ENCODE measurements at regions not wholly inside any gene's neighbourhood (a gene's known extent, or its start where the extent isn't known, plus 50 kb on each side); places are given as distances from the start of the nearest gene placed in this dataset.
"Not testable (repeated sequence)": the region's sequence is repeated elsewhere in the genome, so short reads cannot be mapped to it uniquely, and the experiment has no call there.

GRCh38 chr18:28519997-28520396, 343.1 kb upstream of the CDH2 start:
- no peak for DNase-seq

- DNase-seq: no peak
Measured at GRCh38 chr18:28514699-28515098, 337.8 kb upstream of the CDH2 start.

- DNase-seq: no peak
Measured at GRCh38 chr18:28512357-28512756, 335.4 kb upstream of the CDH2 start.

GRCh38 chr18:28511413-28511821, 334.5 kb upstream of the CDH2 start:
- no peak for DNase-seq

GRCh38 chr18:28510210-28510609, 333.3 kb upstream of the CDH2 start:
- DNase-seq: no peak

GRCh38 chr18:28504066-28504465, 327.1 kb upstream of the CDH2 start:
- no peak for DNase-seq

- DNase-seq: no peak
Measured at GRCh38 chr18:28494151-28494550, 317.2 kb upstream of the CDH2 start.

GRCh38 chr18:28485918-28486317, 309.0 kb upstream of the CDH2 start:
- DNase-seq: no peak

GRCh38 chr18:28485210-28485801, 308.4 kb upstream of the CDH2 start:
- DNase-seq: no peak

- no peak for DNase-seq
Measured at GRCh38 chr18:28478531-28478930, 301.6 kb upstream of the CDH2 start.

- no peak for DNase-seq
Measured at GRCh38 chr18:28476302-28476701, 299.4 kb upstream of the CDH2 start.

GRCh38 chr18:28469946-28470345, 293.0 kb upstream of the CDH2 start:
- no peak for DNase-seq

- DNase-seq: no peak
Measured at GRCh38 chr18:28468901-28469300, 292.0 kb upstream of the CDH2 start.

GRCh38 chr18:28466204-28466603, 289.3 kb upstream of the CDH2 start:
- no peak for DNase-seq

- no peak for DNase-seq
Measured at GRCh38 chr18:28459587-28459986, 282.7 kb upstream of the CDH2 start.

GRCh38 chr18:28458751-28459150, 281.8 kb upstream of the CDH2 start:
- no peak for DNase-seq

GRCh38 chr18:28457784-28458183, 280.9 kb upstream of the CDH2 start:
- DNase-seq: no peak

- no peak for DNase-seq
Measured at GRCh38 chr18:28455971-28456370, 279.0 kb upstream of the CDH2 start.

- DNase-seq: no peak
Measured at GRCh38 chr18:28439870-28440269, 262.9 kb upstream of the CDH2 start.

- DNase-seq: no peak
Measured at GRCh38 chr18:28438381-28438780, 261.5 kb upstream of the CDH2 start.

GRCh38 chr18:28432339-28432738, 255.4 kb upstream of the CDH2 start:
- no peak for DNase-seq

GRCh38 chr18:28425886-28426285, 249.0 kb upstream of the CDH2 start:
- no peak for DNase-seq

- no peak for DNase-seq
Measured at GRCh38 chr18:28422577-28422976, 245.6 kb upstream of the CDH2 start.

- DNase-seq: not testable (repeated sequence)
Measured at GRCh38 chr18:28421950-28422349, 245.0 kb upstream of the CDH2 start.

GRCh38 chr18:28412521-28412920, 235.6 kb upstream of the CDH2 start:
- no peak for DNase-seq

- DNase-seq: no peak
Measured at GRCh38 chr18:28411806-28412205, 234.9 kb upstream of the CDH2 start.
